ENCODE measurements at regions not wholly inside any gene's neighbourhood (a gene's known extent, or its start where the extent isn't known, plus 50 kb on each side); places are given as distances from the start of the nearest gene placed in this dataset.

DNA sequence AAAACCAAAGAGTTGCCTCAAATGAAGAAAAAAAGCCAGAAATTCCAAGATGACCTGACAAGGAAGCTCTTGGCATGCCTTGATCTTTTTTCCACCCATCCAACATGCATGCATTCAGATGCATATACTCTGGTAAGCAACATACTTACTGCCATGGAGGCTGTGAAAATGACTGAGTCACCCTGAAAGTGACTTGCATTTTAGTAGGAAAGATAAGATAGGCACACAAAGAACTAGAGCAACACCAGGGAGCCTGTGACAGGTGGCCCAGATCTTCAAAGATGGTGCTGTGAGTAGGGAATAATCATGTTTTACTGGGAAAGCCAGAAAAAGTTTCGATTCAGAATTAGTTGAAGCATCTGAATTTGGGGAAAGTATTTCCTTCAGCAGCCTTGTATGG lies 185.1 kb upstream of the SLCO3A1 start:
- Histone ChIP-seq H3K9me3 (replicated peaks; ENCODE audit: control insufficient read depth, insufficient read depth, low read length) (no peaks in the 10 kb centered on the region), H4K20me1 (ENCODE audit: control insufficient read depth, insufficient read depth) (no peaks in the 10 kb centered on the region), H3K36me3 (ENCODE audit: control insufficient read depth in 2 of 2, insufficient read depth in 2 of 2, low read length in 1 of 2) (no peaks in the 10 kb centered on the region), H3K4me1 (ENCODE audit: control insufficient read depth, insufficient read depth, low read length) (no peaks in the 10 kb centered on the region), H3K4me2 (ENCODE audit: control insufficient read depth, insufficient read depth) (no peak overlapping the region), H3K79me2 (ENCODE audit: control insufficient read depth, insufficient read depth, low read length) (no peaks in the 10 kb centered on the region), H3K9ac (ENCODE audit: control insufficient read depth, insufficient read depth, low read length) (no peak overlapping the region), H2AFZ (ENCODE audit: control insufficient read depth, low read depth, low read length) (no peak overlapping the region), H3K4me3 (no peak overlapping the region), H3K27ac (ENCODE audit: control insufficient read depth, insufficient read depth) (no peak overlapping the region), H3K27me3 (replicated peaks in 1 of 2; ENCODE audit: control insufficient read depth in 2 of 2, insufficient read depth in 2 of 2, low read length in 1 of 2) (no peaks in the 10 kb centered on the region)
- FAIRE-seq (no peak), ATAC-seq (no peak), DNase-seq (ENCODE audit: low read depth, low spot score) (no peak)
- in situ Hi-C loops (cut with MboI) (no loop called here), intact Hi-C loops (cut with micrococcal nuclease; ENCODE audit: unreplicated experiment) (no loop called here)
- TF ChIP-seq SMC3 (IDR thresholded peaks at IDR 0.05; ENCODE audit: borderline replicate concordance, low read length) (no peak), EED (IDR thresholded peaks at IDR 0.05; ENCODE audit: low read depth) (no peak), SP1 (IDR thresholded peaks at IDR 0.05; ENCODE audit: low read depth, low read length) (no peak)
- 0% methylated on average over 1 of the region's 1 CpG for WGBS (ENCODE audit: insufficient coverage, insufficient replicate concordance, low lambda C conversion rate, missing lambda C conversion rate)
- ChIA-PET POLR2A (interaction anchor here (0.6 kb wide), 1 partner anchor 1597 kb away, joined by 3 read pairs; no protein-coding TSS in a partner anchor), CTCF (interaction anchor here (1.4 kb wide), 1 partner anchor 40 kb away, joined by 3 read pairs; no protein-coding TSS in a partner anchor), RAD21 (ENCODE audit: unreplicated experiment) (no interaction called here), SMC1A (ENCODE audit: uncharacterized antibody, unreplicated experiment) (no interaction called here)
- BruUV-seq (replicated peaks) = no TSS peak

- FAIRE-seq (peak; percentile 23), ATAC-seq (no peak), DNase-seq (ENCODE audit: low read depth, low spot score) (no peak)
- H2AFZ ChIP-seq (ENCODE audit: control insufficient read depth, low read depth, low read length) = no peak overlapping the region
- 25% methylated on average over 2 of the region's 2 CpGs for whole genome bisulfite sequencing (ENCODE audit: insufficient coverage, insufficient replicate concordance, low lambda C conversion rate, missing lambda C conversion rate)
- intact Hi-C loops (cut with micrococcal nuclease; ENCODE audit: unreplicated experiment) = no loop called here
- RAD21 ChIA-PET (ENCODE audit: unreplicated experiment) = no interaction called here
- no peaks in the 10 kb centered on the region for H3K27me3 ChIP-seq (replicated peaks in 1 of 2; ENCODE audit: control insufficient read depth in 2 of 2, insufficient read depth in 2 of 2, low read length in 1 of 2)
- H3K27ac ChIP-seq (ENCODE audit: control insufficient read depth, insufficient read depth) = no peak overlapping the region
- SMC1A ChIA-PET (ENCODE audit: uncharacterized antibody, unreplicated experiment) = no interaction called here
- H3K36me3 ChIP-seq (ENCODE audit: control insufficient read depth in 2 of 2, insufficient read depth in 2 of 2, low read length in 1 of 2) = no peaks in the 10 kb centered on the region
- in situ Hi-C loops (cut with MboI) = no loop called here
- TF ChIP-seq FOXK2 (IDR thresholded peaks at IDR 0.05) = no peak
- POLR2A ChIA-PET = no interaction called here
- no peak overlapping the region for H3K4me2 ChIP-seq (ENCODE audit: control insufficient read depth, insufficient read depth)
- CTCF ChIA-PET = no interaction called here
- H3K9ac ChIP-seq (ENCODE audit: control insufficient read depth, insufficient read depth, low read length) = no peak overlapping the region
- H3K79me2 ChIP-seq (ENCODE audit: control insufficient read depth, insufficient read depth, low read length) = no peaks in the 10 kb centered on the region
- H4K20me1 ChIP-seq (ENCODE audit: control insufficient read depth, insufficient read depth) = no peaks in the 10 kb centered on the region
- no TSS peak for BruUV-seq (replicated peaks)
- no peaks in the 10 kb centered on the region for H3K9me3 ChIP-seq (replicated peaks; ENCODE audit: control insufficient read depth, insufficient read depth, low read length)
- H3K4me3 ChIP-seq = no peak overlapping the region
- H3K4me1 ChIP-seq (ENCODE audit: control insufficient read depth, insufficient read depth, low read length) = no peaks in the 10 kb centered on the region
Measured at GRCh38 chr15:91670108-91670507, 183.4 kb upstream of the SLCO3A1 start.
